ENCODE measurements at regions not wholly inside any gene's neighbourhood (a gene's known extent, or its start where the extent isn't known, plus 50 kb on each side); places are given as distances from the start of the nearest gene placed in this dataset.
"Not testable (repeated sequence)": the region's sequence is repeated elsewhere in the genome, so short reads cannot be mapped to it uniquely, and the experiment has no call there.

DNA sequence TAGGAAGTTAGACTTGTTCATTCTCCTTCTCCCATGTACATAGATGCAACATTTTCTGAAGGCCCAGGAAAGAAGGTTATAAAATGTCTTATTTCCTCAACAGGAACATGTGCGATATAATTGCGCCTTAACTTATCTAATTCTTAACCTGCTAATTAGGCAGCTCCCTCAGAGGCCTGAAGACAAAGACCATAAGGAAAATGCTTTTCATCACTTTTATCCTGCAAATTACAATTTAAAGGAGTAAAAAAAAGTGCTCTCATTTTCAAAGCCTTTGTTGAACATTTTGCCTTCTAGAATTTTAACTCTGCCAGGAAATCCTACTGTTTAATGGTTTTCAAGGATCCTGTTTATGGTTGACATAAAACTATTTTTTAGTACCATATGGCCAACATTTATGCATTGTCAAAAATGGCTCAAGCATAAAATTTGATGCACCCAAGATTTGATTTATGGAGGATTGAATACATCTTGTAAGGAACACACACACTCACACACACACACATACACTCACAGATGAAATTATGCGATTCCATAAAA is 660.4 kb upstream of the TMEM132C start:
- TF ChIP-seq, protein P1, sequence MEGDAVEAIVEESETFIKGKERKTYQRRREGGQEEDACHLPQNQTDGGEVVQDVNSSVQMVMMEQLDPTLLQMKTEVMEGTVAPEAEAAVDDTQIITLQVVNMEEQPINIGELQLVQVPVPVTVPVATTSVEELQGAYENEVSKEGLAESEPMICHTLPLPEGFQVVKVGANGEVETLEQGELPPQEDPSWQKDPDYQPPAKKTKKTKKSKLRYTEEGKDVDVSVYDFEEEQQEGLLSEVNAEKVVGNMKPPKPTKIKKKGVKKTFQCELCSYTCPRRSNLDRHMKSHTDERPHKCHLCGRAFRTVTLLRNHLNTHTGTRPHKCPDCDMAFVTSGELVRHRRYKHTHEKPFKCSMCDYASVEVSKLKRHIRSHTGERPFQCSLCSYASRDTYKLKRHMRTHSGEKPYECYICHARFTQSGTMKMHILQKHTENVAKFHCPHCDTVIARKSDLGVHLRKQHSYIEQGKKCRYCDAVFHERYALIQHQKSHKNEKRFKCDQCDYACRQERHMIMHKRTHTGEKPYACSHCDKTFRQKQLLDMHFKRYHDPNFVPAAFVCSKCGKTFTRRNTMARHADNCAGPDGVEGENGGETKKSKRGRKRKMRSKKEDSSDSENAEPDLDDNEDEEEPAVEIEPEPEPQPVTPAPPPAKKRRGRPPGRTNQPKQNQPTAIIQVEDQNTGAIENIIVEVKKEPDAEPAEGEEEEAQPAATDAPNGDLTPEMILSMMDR (IDR thresholded peaks at IDR 0.05; ENCODE audit: low read length, missing control alignments): no peak
- no peak for DNase-seq (ENCODE audit: low read depth)
- H3K4me3 ChIP-seq (replicated peaks; ENCODE audit: low read depth, low read length): no peak overlapping the region

DNA sequence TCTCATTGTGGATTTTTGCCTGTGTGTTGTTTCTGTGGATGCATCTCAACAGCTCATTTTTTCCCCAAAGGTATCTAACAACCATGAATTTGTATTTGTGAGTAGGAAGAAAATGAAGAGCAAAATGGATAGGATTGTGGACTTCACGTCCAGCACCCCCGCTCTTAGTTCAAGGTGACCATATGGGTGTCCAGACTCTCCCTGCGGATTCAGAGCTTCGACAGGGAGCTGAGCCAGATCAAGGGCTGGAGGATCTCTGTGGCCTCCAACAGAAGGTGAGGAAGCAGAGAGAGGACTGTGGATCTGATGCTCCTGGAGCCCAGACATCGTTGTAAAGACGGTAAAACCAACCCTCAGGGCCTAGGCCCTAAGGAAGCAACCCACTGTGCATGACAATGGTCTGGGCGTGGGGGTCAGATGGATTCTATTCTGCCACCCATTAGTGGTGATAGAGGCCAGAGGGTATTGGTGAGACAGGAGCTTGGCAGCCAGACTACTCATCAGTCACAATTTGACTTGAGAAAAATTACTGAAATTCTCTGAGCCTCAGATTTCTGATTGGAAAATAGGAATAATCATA is 659.7 kb upstream of the TMEM132C start:
- no peak overlapping the region for H3K4me3 ChIP-seq (replicated peaks; ENCODE audit: low read depth, low read length)
- no peak for DNase-seq (ENCODE audit: low read depth)
- TF ChIP-seq, protein P1 (IDR thresholded peaks at IDR 0.05; ENCODE audit: low read length, missing control alignments): no peak

GRCh38 chr12:127608359-127608758 is 658.6 kb upstream of the TMEM132C start:
- not testable (repeated sequence) for H3K4me3 ChIP-seq (replicated peaks; ENCODE audit: low read depth, low read length); DNase-seq (ENCODE audit: low read depth)

- no peak for DNase-seq (ENCODE audit: low read depth)
- H3K4me3 ChIP-seq (replicated peaks; ENCODE audit: low read depth, low read length): no peak overlapping the region
- TF ChIP-seq, protein P1 (IDR thresholded peaks at IDR 0.05; ENCODE audit: low read length, missing control alignments): no peak
These were observed 653.9 kb upstream of the TMEM132C start for GRCh38 chr12:127613056-127613455.

DNA sequence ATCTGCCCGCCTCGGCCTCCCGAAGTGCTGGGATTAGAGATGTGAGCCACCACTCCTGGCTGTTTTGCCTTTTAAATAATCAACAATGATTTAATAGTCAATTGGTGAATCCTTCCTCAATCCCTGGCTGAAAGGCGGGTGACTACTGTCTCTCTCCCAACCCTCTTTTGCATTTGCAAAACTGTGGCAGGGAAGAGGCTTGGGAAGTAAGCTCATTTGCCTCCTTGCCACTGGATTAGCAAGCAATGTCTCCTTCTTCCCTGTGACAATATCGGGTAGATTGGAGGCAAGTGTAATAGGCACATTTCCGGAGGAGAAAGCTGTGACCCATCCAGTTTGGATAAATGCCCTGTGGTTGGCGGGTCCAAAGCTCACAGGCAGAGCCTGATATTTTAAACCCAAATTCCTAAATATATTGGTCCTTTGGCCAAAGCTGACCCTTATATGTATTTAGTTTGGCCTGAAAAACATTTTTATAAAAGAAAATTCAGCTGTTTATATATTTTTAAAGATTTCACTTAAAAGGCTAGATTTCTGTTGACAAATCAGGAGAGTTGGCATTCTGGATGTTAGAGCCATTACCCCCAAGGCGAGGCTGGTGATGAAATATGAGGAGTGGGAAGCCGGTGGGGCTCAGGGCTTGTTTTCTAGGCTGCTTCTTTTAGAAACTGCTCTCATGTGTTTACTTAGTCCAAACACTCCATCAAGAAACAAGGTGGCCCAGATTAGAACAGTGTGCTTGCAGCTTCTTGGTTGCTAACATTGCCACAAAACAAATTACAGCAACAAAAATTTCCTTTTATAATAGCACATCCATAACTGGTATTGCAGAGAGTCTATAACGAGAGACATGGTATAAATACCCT is 646.9 kb upstream of the TMEM132C start:
- H3K4me3 ChIP-seq (replicated peaks; ENCODE audit: low read depth, low read length): no peak overlapping the region
- TF ChIP-seq, protein P1 (IDR thresholded peaks at IDR 0.05; ENCODE audit: low read length, missing control alignments): no peak
- no peak for DNase-seq (ENCODE audit: low read depth)

- DNase-seq (ENCODE audit: low read depth): no peak
- TF ChIP-seq, protein P1 (IDR thresholded peaks at IDR 0.05; ENCODE audit: low read length, missing control alignments): no peak
- H3K4me3 ChIP-seq (replicated peaks; ENCODE audit: low read depth, low read length): no peak overlapping the region
These were observed 646.1 kb upstream of the TMEM132C start for GRCh38 chr12:127620735-127621355.

DNA sequence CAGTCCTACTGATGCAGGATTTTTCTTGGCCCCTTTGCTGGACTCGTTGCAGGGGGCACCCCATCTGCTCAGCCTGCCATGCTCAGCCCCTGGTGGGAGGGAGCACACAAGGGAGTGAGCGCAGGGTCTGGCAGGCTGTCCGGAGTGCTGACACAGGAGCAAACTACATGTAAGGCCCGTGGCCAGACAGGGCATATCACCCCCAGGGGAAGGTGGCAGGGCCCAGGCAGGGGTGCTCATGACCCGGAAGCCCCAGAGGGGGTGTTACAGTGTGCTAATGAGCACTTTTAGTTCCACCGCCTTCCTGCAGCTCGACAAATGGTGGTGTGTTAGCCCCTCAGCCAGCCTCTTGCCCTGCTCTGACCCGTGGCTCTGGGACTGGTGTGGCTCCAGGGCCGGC is 645.6 kb upstream of the TMEM132C start:
- no peak overlapping the region for H3K4me3 ChIP-seq (replicated peaks; ENCODE audit: low read depth, low read length)
- no peak for DNase-seq (ENCODE audit: low read depth)
- TF ChIP-seq, protein P1 (IDR thresholded peaks at IDR 0.05; ENCODE audit: low read length, missing control alignments): no peak

Data from fibroblast of pulmonary artery (primary cell).